ENCODE measurements at regions not wholly inside any gene's neighbourhood (a gene's known extent, or its start where the extent isn't known, plus 50 kb on each side); places are given as distances from the start of the nearest gene placed in this dataset.

- no peak for DNase-seq (ENCODE audit: low read depth in 2 of 2)
Measured at GRCh38 chr13:22126433-22127021, 455.7 kb downstream of the FGF9 start.

GRCh38 chr13:22127277-22128164, 456.6 kb downstream of the FGF9 start:
- DNase-seq (ENCODE audit: low read depth in 2 of 2), result no peak

- no peak for DNase-seq (ENCODE audit: low read depth in 2 of 2)
Measured at GRCh38 chr13:22128441-22129408, 457.9 kb downstream of the FGF9 start.

GRCh38 chr13:22130254-22130653, 459.4 kb downstream of the FGF9 start:
- DNase-seq (ENCODE audit: low read depth in 2 of 2), result no peak

GRCh38 chr13:22134261-22134660, 463.4 kb downstream of the FGF9 start:
- no peak for DNase-seq (ENCODE audit: low read depth in 2 of 2)

- no peak for DNase-seq (ENCODE audit: low read depth in 2 of 2)
Measured at GRCh38 chr13:22135446-22135845, 464.6 kb downstream of the FGF9 start.

GRCh38 chr13:22137361-22138050, 466.6 kb downstream of the FGF9 start:
- DNase-seq (ENCODE audit: low read depth in 2 of 2), result no peak

GRCh38 chr13:22138947-22139346, 468.1 kb downstream of the FGF9 start:
- no peak for DNase-seq (ENCODE audit: low read depth in 2 of 2)

- DNase-seq (ENCODE audit: low read depth in 2 of 2), result no peak
Measured at GRCh38 chr13:22141716-22142115, 470.8 kb downstream of the FGF9 start.

GRCh38 chr13:22143671-22144070, 472.8 kb downstream of the FGF9 start:
- no peak for DNase-seq (ENCODE audit: low read depth in 2 of 2)

- no peak for DNase-seq (ENCODE audit: low read depth in 2 of 2)
Measured at GRCh38 chr13:22144806-22145205, 473.9 kb downstream of the FGF9 start.

- DNase-seq (ENCODE audit: low read depth in 2 of 2), result no peak
Measured at GRCh38 chr13:22148187-22148586, 477.3 kb downstream of the FGF9 start.

- no peak for DNase-seq (ENCODE audit: low read depth in 2 of 2)
Measured at GRCh38 chr13:22152751-22153150, 481.9 kb downstream of the FGF9 start.

- DNase-seq (ENCODE audit: low read depth in 2 of 2), result no peak
Measured at GRCh38 chr13:22154041-22154440, 483.2 kb downstream of the FGF9 start.

GRCh38 chr13:22161871-22162270, 491.0 kb downstream of the FGF9 start:
- DNase-seq (ENCODE audit: low read depth in 2 of 2), result no peak

GRCh38 chr13:22162889-22163288, 492.0 kb downstream of the FGF9 start:
- DNase-seq (ENCODE audit: low read depth in 2 of 2), result no peak

GRCh38 chr13:22168437-22169190, 497.7 kb downstream of the FGF9 start:
- no peak for DNase-seq (ENCODE audit: low read depth in 2 of 2)

- DNase-seq (ENCODE audit: low read depth in 2 of 2), result no peak
Measured at GRCh38 chr13:22169473-22169872, 498.6 kb downstream of the FGF9 start.

GRCh38 chr13:22173610-22174009, 502.7 kb downstream of the FGF9 start:
- no peak for DNase-seq (ENCODE audit: low read depth in 2 of 2)

- no peak for DNase-seq (ENCODE audit: low read depth in 2 of 2)
Measured at GRCh38 chr13:22175241-22175640, 504.4 kb downstream of the FGF9 start.

- no peak for DNase-seq (ENCODE audit: low read depth in 2 of 2)
Measured at GRCh38 chr13:22175815-22176214, 504.9 kb downstream of the FGF9 start.

All from activated CD4-positive, alpha-beta T cell treated with anti-CD3 and anti-CD28 coated beads for 24 hours (primary cell).